H9 (cell line): ENCODE measurements at regions not wholly inside any gene's neighbourhood (a gene's known extent, or its start where the extent isn't known, plus 50 kb on each side); places are given as distances from the start of the nearest gene placed in this dataset.

ENCODE experiments used
- DNase-seq: peaks from one replicate; pipeline ENCODE4 v3.0.0-alpha.2; 2017
- H2AFZ ChIP-seq: one replicate; pipeline ENCODE4 v1.6.1; 2013; ENCODE audit warnings: mild to moderate bottlenecking, low read length, control low read depth, moderate library complexity
- H2AK5ac ChIP-seq: 2 replicates; pipeline ENCODE4 v1.6.1; 2013; ENCODE audit warnings: low read length, control low read depth, mixed read lengths; ENCODE audit not compliant: insufficient read length
- H2BK120ac ChIP-seq: one replicate; pipeline ENCODE4 v1.6.1; 2013; ENCODE audit warnings: low read depth, mild to moderate bottlenecking, low read length, control low read depth, inconsistent platforms; ENCODE audit not compliant: poor library complexity, severe bottlenecking
- H2BK12ac ChIP-seq: 2 replicates; pipeline ENCODE4 v1.6.1; 2013; ENCODE audit warnings: low read length, control low read depth, mixed read lengths, low read depth; ENCODE audit not compliant: insufficient read length
- H2BK15ac ChIP-seq: 2 replicates; pipeline ENCODE4 v1.6.1; 2013; ENCODE audit warnings: low read depth, low read length, control low read depth
- H2BK20ac ChIP-seq: one replicate; pipeline ENCODE4 v1.6.1; 2013; ENCODE audit warnings: low read depth, mild to moderate bottlenecking, low read length, control low read depth, inconsistent platforms; ENCODE audit not compliant: poor library complexity, severe bottlenecking
- H2BK5ac ChIP-seq: 2 replicates; pipeline ENCODE4 v1.6.1; 2013; ENCODE audit warnings: low read length, control low read depth, mixed read lengths; ENCODE audit not compliant: insufficient read length
- H3K14ac ChIP-seq: 2 replicates; pipeline ENCODE4 v1.6.1; 2013; ENCODE audit warnings: low read length, control low read depth; ENCODE audit not compliant: insufficient read depth
- H3K18ac ChIP-seq: 2 replicates; pipeline ENCODE4 v1.6.1; 2013; ENCODE audit warnings: low read depth, mild to moderate bottlenecking, mixed read lengths, low read length, control low read depth; ENCODE audit not compliant: insufficient read length
- H3K23ac ChIP-seq: 2 replicates; pipeline ENCODE4 v1.6.1; 2013; ENCODE audit warnings: low read length, control low read depth, mixed read lengths, low read depth; ENCODE audit not compliant: insufficient read length
- H3K23me2 ChIP-seq: 2 replicates; pipeline ENCODE4 v1.6.1; 2013; ENCODE audit warnings: low read depth, mild to moderate bottlenecking, mixed read lengths, low read length, control low read depth; ENCODE audit not compliant: insufficient read length, poor library complexity, severe bottlenecking
- H3K27ac ChIP-seq: 2 replicates; pipeline ENCODE4 v1.5.1; 2013; ENCODE audit warnings: low read length, control low read depth, mixed read lengths, low read depth; ENCODE audit not compliant: insufficient read length
- H3K27me3 ChIP-seq: 2 replicates; pipeline ENCODE4 v1.6.1; 2013; ENCODE audit warnings: low read length, control low read depth, inconsistent platforms; ENCODE audit not compliant: insufficient read depth
- H3K4ac ChIP-seq: 2 replicates; pipeline ENCODE4 v1.6.1; 2013; ENCODE audit warnings: low read depth, mild to moderate bottlenecking, control low read depth, inconsistent platforms, low read length, moderate library complexity
- H3K4me1 ChIP-seq: 2 replicates; pipeline ENCODE4 v1.6.1; 2013; ENCODE audit warnings: low read length, control low read depth, inconsistent platforms; ENCODE audit not compliant: insufficient read depth
- H3K4me2 ChIP-seq: 2 replicates; pipeline ENCODE4 v1.6.1; 2013; ENCODE audit warnings: low read length, control low read depth, mixed read lengths; ENCODE audit not compliant: insufficient read length, insufficient read depth
- H3K56ac ChIP-seq: 2 replicates; pipeline ENCODE4 v1.6.1; 2013; ENCODE audit warnings: low read depth, mild to moderate bottlenecking, mixed read lengths, low read length, control low read depth; ENCODE audit not compliant: insufficient read length
- H3K79me1 ChIP-seq: 2 replicates; pipeline ENCODE4 v1.6.1; 2013; ENCODE audit warnings: low read depth, mild to moderate bottlenecking, moderate library complexity, low read length, control low read depth, inconsistent platforms; ENCODE audit not compliant: insufficient read depth, poor library complexity, severe bottlenecking
- H3K79me2 ChIP-seq: 2 replicates; pipeline ENCODE4 v1.6.1; 2013; ENCODE audit warnings: low read length, control low read depth, inconsistent platforms; ENCODE audit not compliant: insufficient read depth
- H3K9ac ChIP-seq: 2 replicates; pipeline ENCODE4 v1.6.1; 2013; ENCODE audit warnings: low read length, control low read depth, mixed read lengths; ENCODE audit not compliant: insufficient read length; ENCODE audit errors: extremely low read depth
- H3K9me3 ChIP-seq: one replicate; pipeline ENCODE4 v1.6.1; 2013; ENCODE audit warnings: low read depth, low read length, inconsistent platforms; ENCODE audit not compliant: control insufficient read depth
- H3T11ph ChIP-seq: one replicate; pipeline ENCODE4 v1.6.1; 2013; ENCODE audit warnings: mild to moderate bottlenecking, low read length, control low read depth, inconsistent platforms
- H4K20me1 ChIP-seq: one replicate; pipeline ENCODE4 v1.6.1; 2013; ENCODE audit not compliant: control insufficient read depth, insufficient read length, insufficient read depth
- H4K5ac ChIP-seq: 2 replicates; pipeline ENCODE4 v1.6.1; 2013; ENCODE audit warnings: low read depth, mild to moderate bottlenecking, mixed read lengths, low read length, control low read depth; ENCODE audit not compliant: insufficient read length
- H4K8ac ChIP-seq: replicated peaks from 2 replicates; pipeline ENCODE4 v1.6.1; 2013; ENCODE audit warnings: low read length, control low read depth, mixed read lengths, low read depth; ENCODE audit not compliant: insufficient read length
- H4K91ac ChIP-seq: 2 replicates; pipeline ENCODE4 v1.6.1; 2013; ENCODE audit warnings: low read depth, mild to moderate bottlenecking, moderate library complexity, mixed read lengths, low read length, control low read depth; ENCODE audit not compliant: insufficient read length
- H3K27ac Mint-ChIP-seq, 3 experiments: 2 replicates in 2 of 3; 3 replicates in 1 of 3; pipeline ENCODE4 v1.8.0; 2020 to 2021; ENCODE audit warnings: mixed read lengths in 3 of 3, mild to moderate bottlenecking in 1 of 3, moderate library complexity in 1 of 3
- H3K27me3 Mint-ChIP-seq: 2 replicates; pipeline ENCODE4 v1.8.0; 2021; ENCODE audit warnings: low read depth, mild to moderate bottlenecking, moderate library complexity, mixed read lengths
- H3K36me3 Mint-ChIP-seq, 3 experiments: 2 replicates in 2 of 3; 3 replicates in 1 of 3; pipeline ENCODE4 v1.8.0; 2020 to 2021; ENCODE audit warnings: low read depth in 3 of 3, mixed read lengths in 3 of 3; ENCODE audit not compliant: insufficient read depth in 1 of 3
- H3K4me1 Mint-ChIP-seq, 2 experiments: 2 replicates each; pipeline ENCODE4 v1.8.0; 2020; ENCODE audit warnings: mixed read lengths in 2 of 2
- H3K4me3 Mint-ChIP-seq, 2 experiments: 2 replicates in 1 of 2; 3 replicates in 1 of 2; pipeline ENCODE4 v1.8.0; 2020 to 2021; ENCODE audit warnings: mild to moderate bottlenecking in 2 of 2, mixed read lengths in 2 of 2, moderate library complexity in 1 of 2
- H3K9me3 Mint-ChIP-seq, 2 experiments: 2 replicates in 1 of 2; 3 replicates in 1 of 2; pipeline ENCODE4 v1.8.0; 2020; ENCODE audit warnings: mild to moderate bottlenecking in 2 of 2, mixed read lengths in 2 of 2, moderate library complexity in 1 of 2
- CTCF ChIP-seq: fragments of 200-600 bp; sonication (generic); conservative IDR thresholded peaks from 3 replicates; pipeline ENCODE4 v1.8.0; 2021; ENCODE audit warnings: antibody characterized with exemption, mild to moderate bottlenecking
- WGBS: extraction: QIAGEN DNeasy Blood & Tissue Kit; methylation state at CpG from one replicate; pipeline ENCODE4 v1.1.7; 2013; ENCODE audit warnings: missing lambda C conversion rate, low lambda C conversion rate, mixed read lengths; ENCODE audit not compliant: insufficient read length; ENCODE audit errors: extremely low coverage; 5-methylcytosine and 5-hydroxymethylcytosine counted together

- H3K9ac ChIP-seq = no peak overlapping the region
- no peaks in the 10 kb centered on the region for H3K27me3 ChIP-seq
- no peaks in the 10 kb centered on the region for H3K9me3 ChIP-seq
- WGBS = no CpG with 5 or more reads among the region's 1 CpG
- no peak overlapping the region for H4K91ac ChIP-seq
- H2BK120ac ChIP-seq = no peak overlapping the region
- no peaks in the 10 kb centered on the region for H3K79me1 ChIP-seq
- no peaks in the 10 kb centered on the region for H3K79me2 ChIP-seq
- no peak overlapping the region for H3K27ac ChIP-seq
- no peaks in the 10 kb centered on the region for H3K4me1 ChIP-seq
- no peak overlapping the region for H2AK5ac ChIP-seq
- peaks cover 3% of the 10 kb centered on the region; the same call in 1 of the 2 replicates for H3K27me3 Mint-ChIP-seq
- no peaks in the 10 kb centered on the region for H3K9me3 Mint-ChIP-seq
- H3K4ac ChIP-seq = no peak overlapping the region
- no peaks in the 10 kb centered on the region for H3K36me3 Mint-ChIP-seq
- no peaks in the 10 kb centered on the region for H3K23me2 ChIP-seq
- H3K56ac ChIP-seq = no peak overlapping the region
- H4K8ac ChIP-seq = no peak overlapping the region
- H2BK5ac ChIP-seq = no peak overlapping the region
- no peak overlapping the region for H3K18ac ChIP-seq
- H3K23ac ChIP-seq = no peak overlapping the region
- no peak overlapping the region for H2BK15ac ChIP-seq
- no peaks in the 10 kb centered on the region for H4K20me1 ChIP-seq
- no peak overlapping the region for H3K4me3 Mint-ChIP-seq
- no peak overlapping the region for H3K27ac Mint-ChIP-seq
- H3K4me1 Mint-ChIP-seq = no peaks in the 10 kb centered on the region
- no peak overlapping the region for H3K4me2 ChIP-seq
- no peak overlapping the region for H2AFZ ChIP-seq
- H3K14ac ChIP-seq = no peak overlapping the region
- H4K5ac ChIP-seq = no peak overlapping the region
- H2BK20ac ChIP-seq = no peak overlapping the region
- no peak for DNase-seq
- no peak for TF ChIP-seq CTCF
- no peak overlapping the region for H3T11ph ChIP-seq
- no peak overlapping the region for H2BK12ac ChIP-seq
Observed at GRCh38 chr18:59990121-59990823, 90.5 kb downstream of the PMAIP1 start.
